ENCODE measurements at regions not wholly inside any gene's neighbourhood (a gene's known extent, or its start where the extent isn't known, plus 50 kb on each side); places are given as distances from the start of the nearest gene placed in this dataset.

GRCh38 chr4:156493858-156494257 is 477.7 kb downstream of the PDGFC start:
- H3K4me1 ChIP-seq (ENCODE audit: control insufficient read depth in 2 of 2, insufficient read depth in 2 of 2, low read length in 2 of 2) = no peaks in the 10 kb centered on the region
- no peaks in the 10 kb centered on the region for H3K9me3 ChIP-seq (ENCODE audit: control insufficient read depth in 2 of 2, low read length in 2 of 2)
- H3K9ac ChIP-seq (ENCODE audit: low read depth in 1 of 2, low read length in 2 of 2) = no peak overlapping the region
- H3K4me3 ChIP-seq (ENCODE audit: low read length in 2 of 2) = no peak overlapping the region
- H3K27ac ChIP-seq (ENCODE audit: low read depth in 2 of 2, low read length in 2 of 2) = no peak overlapping the region
- no peaks in the 10 kb centered on the region for H3K36me3 ChIP-seq (ENCODE audit: control insufficient read depth in 2 of 2, insufficient read depth in 2 of 2, low read length in 2 of 2)
- no peaks in the 10 kb centered on the region for H3K27me3 ChIP-seq (ENCODE audit: control insufficient read depth in 2 of 2, insufficient read depth in 2 of 2, low read length in 2 of 2)

DNA sequence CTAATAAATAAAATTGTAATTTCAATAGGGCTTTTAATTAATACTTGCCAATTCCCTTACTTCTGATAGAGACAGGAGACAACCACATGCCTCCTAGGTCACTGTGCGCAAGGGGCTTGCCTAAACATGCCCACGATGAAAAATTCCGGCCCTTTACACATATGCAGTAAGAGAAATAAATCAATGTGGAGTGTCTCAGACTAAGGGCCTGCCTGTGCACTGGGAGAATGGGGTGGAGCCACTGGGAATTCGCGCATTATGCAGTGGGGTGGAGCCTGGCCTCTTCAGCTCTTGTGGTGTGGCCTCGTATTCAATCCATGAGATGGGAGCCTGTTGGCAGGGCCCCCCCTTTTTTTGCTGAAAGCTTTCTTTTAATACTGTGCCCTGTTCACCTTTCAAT is 484.5 kb downstream of the PDGFC start:
- Histone ChIP-seq H3K9ac (ENCODE audit: low read depth in 1 of 2, low read length in 2 of 2) (no peak overlapping the region), H3K4me3 (ENCODE audit: low read length in 2 of 2) (no peak overlapping the region), H3K9me3 (ENCODE audit: control insufficient read depth in 2 of 2, low read length in 2 of 2) (no peaks in the 10 kb centered on the region), H3K27me3 (ENCODE audit: control insufficient read depth in 2 of 2, insufficient read depth in 2 of 2, low read length in 2 of 2) (no peaks in the 10 kb centered on the region), H3K36me3 (ENCODE audit: control insufficient read depth in 2 of 2, insufficient read depth in 2 of 2, low read length in 2 of 2) (no peaks in the 10 kb centered on the region), H3K27ac (ENCODE audit: low read depth in 2 of 2, low read length in 2 of 2) (no peak overlapping the region), H3K4me1 (ENCODE audit: control insufficient read depth in 2 of 2, insufficient read depth in 2 of 2, low read length in 2 of 2) (no peaks in the 10 kb centered on the region)

GRCh38 chr4:156481845-156482244 is 489.8 kb downstream of the PDGFC start:
- H3K4me3 ChIP-seq (ENCODE audit: low read length in 2 of 2) = no peak overlapping the region
- H3K9me3 ChIP-seq (ENCODE audit: control insufficient read depth in 2 of 2, low read length in 2 of 2) = no peaks in the 10 kb centered on the region
- no peak overlapping the region for H3K27ac ChIP-seq (ENCODE audit: low read depth in 2 of 2, low read length in 2 of 2)
- H3K9ac ChIP-seq (ENCODE audit: low read depth in 1 of 2, low read length in 2 of 2) = no peak overlapping the region
- no peaks in the 10 kb centered on the region for H3K4me1 ChIP-seq (ENCODE audit: control insufficient read depth in 2 of 2, insufficient read depth in 2 of 2, low read length in 2 of 2)
- H3K27me3 ChIP-seq (ENCODE audit: control insufficient read depth in 2 of 2, insufficient read depth in 2 of 2, low read length in 2 of 2) = no peaks in the 10 kb centered on the region
- H3K36me3 ChIP-seq (ENCODE audit: control insufficient read depth in 2 of 2, insufficient read depth in 2 of 2, low read length in 2 of 2) = no peaks in the 10 kb centered on the region

GRCh38 chr4:156477636-156478035 is 494.0 kb downstream of the PDGFC start:
- no peak overlapping the region for H3K4me3 ChIP-seq (ENCODE audit: low read length in 2 of 2)
- H3K9ac ChIP-seq (ENCODE audit: low read depth in 1 of 2, low read length in 2 of 2) = no peak overlapping the region
- H3K9me3 ChIP-seq (ENCODE audit: control insufficient read depth in 2 of 2, low read length in 2 of 2) = no peaks in the 10 kb centered on the region
- no peaks in the 10 kb centered on the region for H3K4me1 ChIP-seq (ENCODE audit: control insufficient read depth in 2 of 2, insufficient read depth in 2 of 2, low read length in 2 of 2)
- H3K27me3 ChIP-seq (ENCODE audit: control insufficient read depth in 2 of 2, insufficient read depth in 2 of 2, low read length in 2 of 2) = no peaks in the 10 kb centered on the region
- H3K36me3 ChIP-seq (ENCODE audit: control insufficient read depth in 2 of 2, insufficient read depth in 2 of 2, low read length in 2 of 2) = no peaks in the 10 kb centered on the region
- no peak overlapping the region for H3K27ac ChIP-seq (ENCODE audit: low read depth in 2 of 2, low read length in 2 of 2)

DNA sequence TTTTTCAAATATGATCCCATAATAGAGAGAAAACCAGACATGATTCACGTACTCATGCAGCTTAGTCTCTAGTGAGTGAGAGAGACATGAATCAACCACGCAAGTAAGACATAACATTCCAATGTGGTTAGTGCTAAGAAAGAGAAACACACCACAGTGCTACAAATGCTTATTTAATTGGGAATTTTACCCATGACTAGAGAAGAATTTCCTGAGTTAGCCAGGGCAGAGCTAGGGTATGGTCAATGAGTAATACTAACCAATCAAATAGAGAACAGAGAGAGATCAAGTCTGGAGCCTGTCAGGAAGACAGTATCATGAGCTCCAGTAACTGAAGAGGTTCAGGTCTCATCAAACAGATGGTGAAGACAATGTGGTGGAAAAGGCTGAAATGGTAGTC is 495.2 kb downstream of the PDGFC start:
- no peaks in the 10 kb centered on the region for H3K4me1 ChIP-seq (ENCODE audit: control insufficient read depth in 2 of 2, insufficient read depth in 2 of 2, low read length in 2 of 2)
- no peak overlapping the region for H3K27ac ChIP-seq (ENCODE audit: low read depth in 2 of 2, low read length in 2 of 2)
- no peaks in the 10 kb centered on the region for H3K27me3 ChIP-seq (ENCODE audit: control insufficient read depth in 2 of 2, insufficient read depth in 2 of 2, low read length in 2 of 2)
- no peak overlapping the region for H3K9ac ChIP-seq (ENCODE audit: low read depth in 1 of 2, low read length in 2 of 2)
- no peaks in the 10 kb centered on the region for H3K9me3 ChIP-seq (ENCODE audit: control insufficient read depth in 2 of 2, low read length in 2 of 2)
- no peak overlapping the region for H3K4me3 ChIP-seq (ENCODE audit: low read length in 2 of 2)
- H3K36me3 ChIP-seq (ENCODE audit: control insufficient read depth in 2 of 2, insufficient read depth in 2 of 2, low read length in 2 of 2) = no peaks in the 10 kb centered on the region

GRCh38 chr4:156475322-156475721 is 496.3 kb downstream of the PDGFC start:
- Histone ChIP-seq H3K4me3 (ENCODE audit: low read length in 2 of 2) (no peak overlapping the region), H3K27me3 (ENCODE audit: control insufficient read depth in 2 of 2, insufficient read depth in 2 of 2, low read length in 2 of 2) (no peaks in the 10 kb centered on the region), H3K9me3 (ENCODE audit: control insufficient read depth in 2 of 2, low read length in 2 of 2) (no peaks in the 10 kb centered on the region), H3K27ac (ENCODE audit: low read depth in 2 of 2, low read length in 2 of 2) (no peak overlapping the region), H3K9ac (ENCODE audit: low read depth in 1 of 2, low read length in 2 of 2) (no peak overlapping the region), H3K36me3 (ENCODE audit: control insufficient read depth in 2 of 2, insufficient read depth in 2 of 2, low read length in 2 of 2) (no peaks in the 10 kb centered on the region), H3K4me1 (ENCODE audit: control insufficient read depth in 2 of 2, insufficient read depth in 2 of 2, low read length in 2 of 2) (no peaks in the 10 kb centered on the region)

GRCh38 chr4:156473151-156473550 is 498.4 kb downstream of the PDGFC start:
- no peak overlapping the region for H3K4me3 ChIP-seq (ENCODE audit: low read length in 2 of 2)
- H3K9ac ChIP-seq (ENCODE audit: low read depth in 1 of 2, low read length in 2 of 2) = no peak overlapping the region
- no peaks in the 10 kb centered on the region for H3K9me3 ChIP-seq (ENCODE audit: control insufficient read depth in 2 of 2, low read length in 2 of 2)
- no peaks in the 10 kb centered on the region for H3K27me3 ChIP-seq (ENCODE audit: control insufficient read depth in 2 of 2, insufficient read depth in 2 of 2, low read length in 2 of 2)
- no peaks in the 10 kb centered on the region for H3K36me3 ChIP-seq (ENCODE audit: control insufficient read depth in 2 of 2, insufficient read depth in 2 of 2, low read length in 2 of 2)
- no peaks in the 10 kb centered on the region for H3K4me1 ChIP-seq (ENCODE audit: control insufficient read depth in 2 of 2, insufficient read depth in 2 of 2, low read length in 2 of 2)
- H3K27ac ChIP-seq (ENCODE audit: low read depth in 2 of 2, low read length in 2 of 2) = no peak overlapping the region

DNA sequence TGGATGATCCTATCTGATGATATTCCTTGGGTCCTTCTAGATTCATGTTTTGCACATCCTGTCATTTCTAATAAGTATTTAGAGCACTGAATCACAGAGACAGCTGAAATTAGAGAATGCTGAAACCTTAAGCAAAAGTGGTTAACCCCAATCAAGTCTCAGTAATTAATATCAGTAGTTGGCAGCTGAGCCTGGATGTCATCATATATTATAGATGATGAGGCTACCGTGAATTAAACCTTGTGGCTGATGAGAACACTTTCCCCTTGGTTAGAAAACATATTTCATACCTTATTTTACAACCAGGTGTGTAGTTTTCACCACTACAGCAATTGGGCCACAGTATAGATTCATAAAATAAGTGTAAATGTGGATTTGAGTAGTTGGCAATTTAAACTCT is 499.0 kb downstream of the PDGFC start:
- Histone ChIP-seq H3K27me3 (ENCODE audit: control insufficient read depth in 2 of 2, insufficient read depth in 2 of 2, low read length in 2 of 2) (no peaks in the 10 kb centered on the region), H3K36me3 (ENCODE audit: control insufficient read depth in 2 of 2, insufficient read depth in 2 of 2, low read length in 2 of 2) (no peaks in the 10 kb centered on the region), H3K9me3 (ENCODE audit: control insufficient read depth in 2 of 2, low read length in 2 of 2) (no peaks in the 10 kb centered on the region), H3K4me1 (ENCODE audit: control insufficient read depth in 2 of 2, insufficient read depth in 2 of 2, low read length in 2 of 2) (no peaks in the 10 kb centered on the region), H3K4me3 (ENCODE audit: low read length in 2 of 2) (no peak overlapping the region), H3K27ac (ENCODE audit: low read depth in 2 of 2, low read length in 2 of 2) (no peak overlapping the region), H3K9ac (ENCODE audit: low read depth in 1 of 2, low read length in 2 of 2) (no peak overlapping the region)

GRCh38 chr4:156459584-156459983 is 505.9 kb upstream of the CTSO start:
- Histone ChIP-seq H3K4me3 (ENCODE audit: low read length in 2 of 2) (no peak overlapping the region), H3K27ac (ENCODE audit: low read depth in 2 of 2, low read length in 2 of 2) (no peak overlapping the region), H3K27me3 (ENCODE audit: control insufficient read depth in 2 of 2, insufficient read depth in 2 of 2, low read length in 2 of 2) (no peaks in the 10 kb centered on the region), H3K4me1 (ENCODE audit: control insufficient read depth in 2 of 2, insufficient read depth in 2 of 2, low read length in 2 of 2) (no peaks in the 10 kb centered on the region), H3K36me3 (ENCODE audit: control insufficient read depth in 2 of 2, insufficient read depth in 2 of 2, low read length in 2 of 2) (no peaks in the 10 kb centered on the region), H3K9me3 (ENCODE audit: control insufficient read depth in 2 of 2, low read length in 2 of 2) (no peaks in the 10 kb centered on the region), H3K9ac (ENCODE audit: low read depth in 1 of 2, low read length in 2 of 2) (no peak overlapping the region)

DNA sequence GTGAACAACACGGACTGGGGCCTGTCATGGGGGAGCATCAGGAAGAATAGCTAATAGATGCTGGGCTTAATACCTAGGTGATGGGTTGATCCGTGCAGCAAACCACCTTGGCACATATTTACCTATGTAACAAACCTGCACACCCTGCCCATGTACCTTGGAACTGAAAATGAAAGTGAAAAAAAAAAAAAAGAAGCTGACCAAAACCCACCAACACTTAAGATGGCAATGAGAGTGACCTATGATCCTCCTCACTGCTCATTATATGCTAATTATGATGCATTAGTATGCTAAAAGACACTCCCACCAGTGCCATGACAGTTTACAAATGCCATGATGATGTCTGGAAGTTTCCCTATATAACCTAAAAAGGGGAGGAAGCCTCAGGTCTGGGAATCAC is 503.2 kb upstream of the CTSO start:
- no peaks in the 10 kb centered on the region for H3K27me3 ChIP-seq (ENCODE audit: control insufficient read depth in 2 of 2, insufficient read depth in 2 of 2, low read length in 2 of 2)
- H3K9ac ChIP-seq (ENCODE audit: low read depth in 1 of 2, low read length in 2 of 2) = no peak overlapping the region
- H3K36me3 ChIP-seq (ENCODE audit: control insufficient read depth in 2 of 2, insufficient read depth in 2 of 2, low read length in 2 of 2) = no peaks in the 10 kb centered on the region
- H3K4me3 ChIP-seq (ENCODE audit: low read length in 2 of 2) = no peak overlapping the region
- no peaks in the 10 kb centered on the region for H3K4me1 ChIP-seq (ENCODE audit: control insufficient read depth in 2 of 2, insufficient read depth in 2 of 2, low read length in 2 of 2)
- no peaks in the 10 kb centered on the region for H3K9me3 ChIP-seq (ENCODE audit: control insufficient read depth in 2 of 2, low read length in 2 of 2)
- no peak overlapping the region for H3K27ac ChIP-seq (ENCODE audit: low read depth in 2 of 2, low read length in 2 of 2)

DNA sequence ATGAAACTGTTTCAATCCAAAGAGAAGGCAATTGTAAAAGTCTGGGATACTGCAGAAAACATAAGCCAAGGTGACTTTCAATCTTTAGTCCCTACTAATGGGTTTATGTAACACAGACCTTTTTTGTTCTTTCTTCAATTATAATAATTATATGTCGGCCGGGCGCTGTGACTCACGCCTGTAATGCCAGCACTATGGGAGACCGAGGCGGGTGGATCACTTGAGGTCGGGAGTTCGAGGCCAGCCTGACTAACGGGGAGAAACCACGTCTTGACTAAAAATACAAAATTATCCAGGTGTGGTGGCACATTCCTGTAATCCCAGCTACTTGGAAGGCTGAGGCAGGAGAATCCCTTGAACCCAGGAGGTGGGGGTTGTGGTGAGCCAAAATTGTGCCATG is 489.8 kb upstream of the CTSO start:
- H3K36me3 ChIP-seq (ENCODE audit: control insufficient read depth in 2 of 2, insufficient read depth in 2 of 2, low read length in 2 of 2) = no peaks in the 10 kb centered on the region
- no peak overlapping the region for H3K9ac ChIP-seq (ENCODE audit: low read depth in 1 of 2, low read length in 2 of 2)
- H3K27me3 ChIP-seq (ENCODE audit: control insufficient read depth in 2 of 2, insufficient read depth in 2 of 2, low read length in 2 of 2) = no peaks in the 10 kb centered on the region
- H3K4me3 ChIP-seq (ENCODE audit: low read length in 2 of 2) = no peak overlapping the region
- H3K27ac ChIP-seq (ENCODE audit: low read depth in 2 of 2, low read length in 2 of 2) = no peak overlapping the region
- no peaks in the 10 kb centered on the region for H3K9me3 ChIP-seq (ENCODE audit: control insufficient read depth in 2 of 2, low read length in 2 of 2)
- no peaks in the 10 kb centered on the region for H3K4me1 ChIP-seq (ENCODE audit: control insufficient read depth in 2 of 2, insufficient read depth in 2 of 2, low read length in 2 of 2)

All from mucosa of rectum (tissue), 2 donors.